ENCODE measurements at regions not wholly inside any gene's neighbourhood (a gene's known extent, or its start where the extent isn't known, plus 50 kb on each side); places are given as distances from the start of the nearest gene placed in this dataset.

GRCh38 chr2:241941691-241942301 is 72.3 kb downstream of the RTP5 start:
- no peak for TF ChIP-seq CTCF (IDR thresholded peaks at IDR 0.05 in 8 of 11, conservative IDR thresholded peaks at IDR 0.05 in 3 of 11)
- no peak for TF ChIP-seq POLR2A (IDR thresholded peaks at IDR 0.05)
- TF ChIP-seq POLR2AphosphoS5 (IDR thresholded peaks at IDR 0.05) = no peak
